ENCODE measurements at regions not wholly inside any gene's neighbourhood (a gene's known extent, or its start where the extent isn't known, plus 50 kb on each side); places are given as distances from the start of the nearest gene placed in this dataset.
"Not testable (repeated sequence)": the region's sequence is repeated elsewhere in the genome, so short reads cannot be mapped to it uniquely, and the experiment has no call there.

DNA sequence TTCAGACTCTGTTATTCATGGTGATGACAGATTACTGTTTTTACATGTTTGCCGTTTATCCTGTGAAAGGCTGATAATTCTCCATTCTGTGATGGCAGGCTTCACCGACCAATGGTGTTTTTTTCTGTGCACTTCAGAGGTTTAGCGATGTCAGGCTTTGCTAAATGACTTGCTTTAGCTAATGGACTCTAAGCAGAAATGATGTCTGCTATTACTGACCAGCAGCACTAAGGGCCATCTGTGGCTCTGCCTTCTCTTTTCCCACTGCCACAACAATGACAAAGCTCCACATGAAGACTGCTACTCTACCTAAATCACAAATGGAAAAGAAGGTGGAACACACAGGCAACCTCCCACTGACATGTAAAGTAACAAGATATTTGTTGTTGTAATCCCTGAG, 68.4 kb upstream of the ALB start:
- no peak for DNase-seq (ENCODE audit: low read depth)
- no peak overlapping the region for H3K4me3 ChIP-seq (ENCODE audit: low read length)
- TF ChIP-seq, protein P1, sequence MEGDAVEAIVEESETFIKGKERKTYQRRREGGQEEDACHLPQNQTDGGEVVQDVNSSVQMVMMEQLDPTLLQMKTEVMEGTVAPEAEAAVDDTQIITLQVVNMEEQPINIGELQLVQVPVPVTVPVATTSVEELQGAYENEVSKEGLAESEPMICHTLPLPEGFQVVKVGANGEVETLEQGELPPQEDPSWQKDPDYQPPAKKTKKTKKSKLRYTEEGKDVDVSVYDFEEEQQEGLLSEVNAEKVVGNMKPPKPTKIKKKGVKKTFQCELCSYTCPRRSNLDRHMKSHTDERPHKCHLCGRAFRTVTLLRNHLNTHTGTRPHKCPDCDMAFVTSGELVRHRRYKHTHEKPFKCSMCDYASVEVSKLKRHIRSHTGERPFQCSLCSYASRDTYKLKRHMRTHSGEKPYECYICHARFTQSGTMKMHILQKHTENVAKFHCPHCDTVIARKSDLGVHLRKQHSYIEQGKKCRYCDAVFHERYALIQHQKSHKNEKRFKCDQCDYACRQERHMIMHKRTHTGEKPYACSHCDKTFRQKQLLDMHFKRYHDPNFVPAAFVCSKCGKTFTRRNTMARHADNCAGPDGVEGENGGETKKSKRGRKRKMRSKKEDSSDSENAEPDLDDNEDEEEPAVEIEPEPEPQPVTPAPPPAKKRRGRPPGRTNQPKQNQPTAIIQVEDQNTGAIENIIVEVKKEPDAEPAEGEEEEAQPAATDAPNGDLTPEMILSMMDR (IDR thresholded peaks at IDR 0.05; ENCODE audit: insufficient read depth, low read depth, low read length, missing control alignments) = no peak

DNA sequence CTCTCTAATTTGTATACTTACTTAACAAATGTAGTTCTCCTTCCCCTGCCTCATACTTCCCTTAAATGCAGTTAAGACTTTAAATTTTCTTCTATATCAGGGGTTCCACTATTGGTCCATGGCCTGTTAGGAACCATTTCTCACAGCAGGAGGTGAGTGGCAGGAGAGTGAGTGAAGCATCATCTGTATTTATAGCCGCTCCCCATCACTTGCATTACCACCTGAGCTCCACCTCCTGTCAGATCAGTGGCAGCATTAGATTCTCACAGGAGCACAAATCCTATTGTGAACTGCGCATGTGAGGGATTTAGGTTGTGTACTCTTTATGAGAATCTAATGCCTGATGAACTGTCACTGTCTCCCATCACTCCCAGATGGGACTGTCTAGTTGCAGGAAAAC, 72.1 kb upstream of the ALB start:
- not testable (repeated sequence) for H3K4me3 ChIP-seq (ENCODE audit: low read length); DNase-seq (ENCODE audit: low read depth)

DNA sequence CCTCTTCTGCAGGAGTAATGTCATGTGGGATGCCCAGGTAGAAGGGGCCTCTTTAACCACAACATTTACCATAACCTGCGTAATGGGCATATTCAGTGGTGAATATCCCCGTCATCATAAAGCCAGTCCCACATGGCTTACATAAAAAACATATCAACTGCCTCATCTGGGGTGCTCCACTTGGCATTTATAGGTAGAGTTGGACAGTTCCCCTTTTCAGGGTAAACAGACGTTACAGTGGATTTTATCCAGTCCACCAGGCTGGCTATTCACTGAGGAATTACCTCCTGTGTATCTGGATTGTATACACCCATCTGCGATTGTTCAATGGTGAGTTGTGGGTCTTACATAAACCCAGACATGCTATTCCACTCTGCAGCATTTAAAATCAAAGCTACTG, 70.7 kb upstream of the ANKRD17 start:
- no peak overlapping the region for H3K4me3 ChIP-seq (ENCODE audit: low read length)
- no peak for DNase-seq (ENCODE audit: low read depth)
- TF ChIP-seq, protein P1 (IDR thresholded peaks at IDR 0.05; ENCODE audit: insufficient read depth, low read depth, low read length, missing control alignments) = no peak

DNA sequence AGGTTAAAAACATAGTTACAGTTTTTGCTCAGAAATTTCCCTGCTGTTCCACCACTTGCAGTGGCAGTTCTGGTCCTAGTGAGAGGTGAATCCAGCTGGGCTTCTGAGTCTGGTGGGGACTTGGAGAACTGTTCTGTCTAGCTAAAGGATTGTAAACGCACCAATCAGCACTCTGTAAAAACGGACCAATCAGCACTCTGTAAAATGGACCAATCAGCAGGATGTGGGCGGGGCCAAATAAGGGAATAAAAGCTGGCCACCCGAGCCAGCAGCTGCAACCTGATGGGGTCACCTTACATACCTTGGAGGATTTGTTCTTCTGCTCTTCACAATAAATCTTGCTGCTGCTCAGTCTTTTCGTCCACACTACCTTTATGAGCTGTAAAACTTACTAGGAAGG, 67.2 kb upstream of the ANKRD17 start:
- not testable (repeated sequence) for H3K4me3 ChIP-seq (ENCODE audit: low read length); DNase-seq (ENCODE audit: low read depth)

DNA sequence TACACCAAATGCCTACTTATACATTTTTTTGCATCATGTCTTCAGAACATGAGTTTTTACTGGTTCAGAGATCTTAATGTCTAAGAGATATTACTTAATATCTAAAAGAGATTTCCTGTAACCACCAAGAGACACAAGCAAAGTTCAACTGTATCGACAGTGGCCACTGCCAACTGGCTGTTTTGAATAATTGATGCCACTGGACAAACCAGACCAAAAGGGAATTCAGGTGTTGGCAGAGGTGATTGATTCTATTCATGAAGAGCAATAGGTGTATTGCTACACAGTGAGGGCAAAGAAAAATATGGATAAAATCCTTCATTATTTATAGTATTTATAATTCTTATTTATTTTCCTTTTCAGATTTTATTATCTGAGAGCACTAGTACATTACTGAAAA, 58.5 kb upstream of the ANKRD17 start:
- H3K4me3 ChIP-seq (ENCODE audit: low read length) = no peak overlapping the region
- TF ChIP-seq, protein P1 (IDR thresholded peaks at IDR 0.05; ENCODE audit: insufficient read depth, low read depth, low read length, missing control alignments) = no peak
- no peak for DNase-seq (ENCODE audit: low read depth)

DNA sequence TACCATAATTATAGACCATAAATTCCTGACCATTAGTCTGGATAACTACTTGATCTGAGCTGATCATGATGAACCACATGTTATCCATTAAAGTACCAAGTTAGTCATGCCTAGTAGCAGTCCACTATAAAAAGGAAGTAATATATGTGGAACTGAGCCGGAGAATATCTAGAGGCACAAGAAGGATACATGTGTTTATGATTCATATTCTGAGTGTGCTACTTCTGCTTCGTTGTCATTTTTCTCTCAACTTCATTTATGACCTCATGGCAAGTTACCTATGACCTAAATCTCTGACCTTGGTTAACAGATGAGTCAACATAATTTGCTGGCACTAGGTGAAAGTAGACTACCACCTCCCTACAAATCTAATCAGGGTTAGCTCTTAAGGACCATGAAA, 56.5 kb upstream of the ANKRD17 start:
- DNase-seq (ENCODE audit: low read depth) = peak; percentile 58
- H3K4me3 ChIP-seq (ENCODE audit: low read length) = no peak overlapping the region
- TF ChIP-seq, protein P1 (IDR thresholded peaks at IDR 0.05; ENCODE audit: insufficient read depth, low read depth, low read length, missing control alignments) = no peak

DNA sequence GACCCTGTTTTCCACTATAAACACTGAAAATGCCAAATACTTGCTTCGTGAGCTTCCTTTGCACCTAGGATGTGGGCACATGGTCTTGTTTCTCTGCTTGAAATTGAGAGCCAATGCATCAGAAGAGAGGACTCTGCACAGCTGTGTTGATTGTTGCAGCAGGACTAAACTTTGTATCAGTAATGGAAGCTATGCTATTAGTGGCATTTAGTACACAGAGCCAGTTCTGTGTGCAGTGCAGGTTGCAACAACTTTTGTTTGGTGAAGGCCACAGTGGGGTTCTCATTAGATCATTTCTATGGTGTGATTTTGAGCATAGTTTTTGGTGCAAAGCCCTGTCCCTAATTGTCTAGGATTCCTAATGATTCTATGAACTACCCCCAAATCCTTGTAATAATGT, 54.4 kb upstream of the ANKRD17 start:
- no peak for DNase-seq (ENCODE audit: low read depth)
- no peak overlapping the region for H3K4me3 ChIP-seq (ENCODE audit: low read length)
- TF ChIP-seq, protein P1 (IDR thresholded peaks at IDR 0.05; ENCODE audit: insufficient read depth, low read depth, low read length, missing control alignments) = no peak

DNA sequence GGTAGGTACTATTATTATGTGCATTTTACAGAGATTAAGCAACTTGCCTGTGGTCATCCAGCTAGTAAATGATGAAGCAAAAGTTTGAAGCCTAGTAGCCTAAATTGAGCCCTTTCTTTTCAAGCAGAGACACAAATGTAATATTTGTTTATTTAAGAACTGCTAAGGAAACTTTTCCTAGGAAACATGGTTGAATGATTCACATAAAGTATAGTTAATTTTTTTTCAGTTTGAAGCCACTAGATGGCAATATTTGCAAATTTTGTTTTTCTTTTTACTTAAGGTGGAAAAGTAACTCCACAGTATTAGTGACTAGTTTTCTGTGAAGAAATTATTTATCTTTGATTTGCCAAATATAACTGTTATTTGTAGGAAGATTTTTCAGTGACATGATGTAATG, 52.8 kb upstream of the ANKRD17 start:
- TF ChIP-seq, protein P1 (IDR thresholded peaks at IDR 0.05; ENCODE audit: insufficient read depth, low read depth, low read length, missing control alignments) = peak; percentile 17
- H3K4me3 ChIP-seq (ENCODE audit: low read length) = no peak overlapping the region
- peak; percentile 41 for DNase-seq (ENCODE audit: low read depth)

Measured in epithelial cell of esophagus (primary cell).